KMS-11 (cell line): ENCODE measurements at regions not wholly inside any gene's neighbourhood (a gene's known extent, or its start where the extent isn't known, plus 50 kb on each side); places are given as distances from the start of the nearest gene placed in this dataset.

Experiments
- H2AFZ ChIP-seq: fragments of 200-600 bp; sonication (generic); 2 replicates; pipeline ENCODE4 v1.6.1; 2016; ENCODE audit warnings: antibody characterized with exemption, mixed run types, low read depth
- H3K27ac ChIP-seq: fragments of 200-600 bp; sonication (generic); 2 replicates; pipeline ENCODE4 v1.6.1; 2016; ENCODE audit warnings: mild to moderate bottlenecking, mixed run types
- H3K27me3 ChIP-seq: fragments of 200-600 bp; sonication (generic); 2 replicates; pipeline ENCODE4 v1.6.1; 2017; ENCODE audit warnings: mild to moderate bottlenecking, low read depth, mixed run types, moderate library complexity; ENCODE audit not compliant: insufficient read depth
- H3K36me3 ChIP-seq: fragments of 200-600 bp; sonication (generic); 2 replicates; pipeline ENCODE4 v1.6.1; 2017; ENCODE audit warnings: mild to moderate bottlenecking, mixed run types; ENCODE audit not compliant: insufficient read depth
- H3K4me1 ChIP-seq: fragments of 200-600 bp; sonication (generic); 2 replicates; pipeline ENCODE4 v1.6.1; 2016; ENCODE audit warnings: mild to moderate bottlenecking, low read depth, mixed run types; ENCODE audit not compliant: poor library complexity, severe bottlenecking
- H3K4me2 ChIP-seq: fragments of 200-600 bp; sonication (generic); 2 replicates; pipeline ENCODE4 v1.7.0; 2016; ENCODE audit warnings: mild to moderate bottlenecking, mixed run types
- H3K4me3 ChIP-seq: fragments of 200-600 bp; sonication (generic); IDR thresholded peaks from 2 replicates; pipeline ENCODE4 v1.6.1; 2017; ENCODE audit warnings: low read depth, low read length, mixed read lengths; ENCODE audit not compliant: insufficient read depth
- H3K79me2 ChIP-seq: fragments of 200-600 bp; sonication (generic); 2 replicates; pipeline ENCODE4 v1.6.1; 2016; ENCODE audit warnings: low read depth, mixed run types; ENCODE audit not compliant: insufficient read depth
- H3K9ac ChIP-seq: fragments of 200-600 bp; sonication (generic); 2 replicates; pipeline ENCODE4 v1.6.1; 2016; ENCODE audit warnings: mild to moderate bottlenecking, mixed run types
- H4K20me1 ChIP-seq: fragments of 200-600 bp; sonication (generic); 2 replicates; pipeline ENCODE4 v1.6.1; 2016; ENCODE audit warnings: mild to moderate bottlenecking, mixed run types; ENCODE audit not compliant: insufficient read depth
- CTCF ChIP-seq: fragments of 200-600 bp; sonication (generic); conservative IDR thresholded peaks from 2 replicates; pipeline ENCODE4 v1.6.1; 2017; ENCODE audit warnings: low read depth, mild to moderate bottlenecking, antibody characterized with exemption, low read length, moderate library complexity, mixed read lengths

GRCh38 chr4:144820011-144820727 is 174.2 kb downstream of the HHIP start:
- no peak overlapping the region for H2AFZ ChIP-seq
- no peaks in the 10 kb centered on the region for H3K79me2 ChIP-seq
- no peak for TF ChIP-seq CTCF
- H3K4me3 ChIP-seq, result no peak overlapping the region
- H3K27ac ChIP-seq, result no peak overlapping the region
- no peak overlapping the region for H3K9ac ChIP-seq
- H3K4me2 ChIP-seq, result no peak overlapping the region
- H3K27me3 ChIP-seq, result no peaks in the 10 kb centered on the region
- H4K20me1 ChIP-seq, result no peaks in the 10 kb centered on the region
- H3K4me1 ChIP-seq, result no peaks in the 10 kb centered on the region
- no peaks in the 10 kb centered on the region for H3K36me3 ChIP-seq

DNA sequence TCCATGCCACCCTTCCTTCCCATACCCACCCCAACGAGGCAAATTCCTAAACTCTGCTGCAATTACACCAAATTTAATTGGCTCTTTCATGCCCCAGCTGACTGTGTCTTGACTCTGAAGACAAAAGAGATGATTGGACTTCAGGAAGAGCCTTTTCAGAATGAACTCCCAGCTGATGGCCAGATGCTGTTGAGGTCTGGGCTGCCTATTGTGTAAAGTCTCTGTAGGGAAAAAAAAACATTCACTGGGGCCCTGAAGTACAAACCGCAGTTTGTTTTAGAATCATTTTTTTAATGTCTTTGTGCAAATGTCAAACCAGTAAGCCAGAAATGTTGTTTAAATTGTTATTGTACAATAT is 174.8 kb downstream of the HHIP start:
- TF ChIP-seq CTCF, result no peak
- H3K4me2 ChIP-seq, result no peak overlapping the region
- H3K4me1 ChIP-seq, result no peaks in the 10 kb centered on the region

GRCh38 chr4:144831971-144832370 is 186.0 kb downstream of the HHIP start:
- Histone ChIP-seq H3K4me3 (no peak overlapping the region), H2AFZ (no peak overlapping the region), H3K27me3 (no peaks in the 10 kb centered on the region), H4K20me1 (no peaks in the 10 kb centered on the region), H3K79me2 (no peaks in the 10 kb centered on the region), H3K4me1 (no peaks in the 10 kb centered on the region), H3K27ac (no peak overlapping the region), H3K4me2 (no peak overlapping the region), H3K9ac (no peak overlapping the region), H3K36me3 (no peaks in the 10 kb centered on the region)
- TF ChIP-seq CTCF, result no peak

More for the DNA sequence above, 174.8 kb downstream of the HHIP start:
- Histone ChIP-seq H2AFZ (no peak overlapping the region), H4K20me1 (no peaks in the 10 kb centered on the region), H3K4me3 (no peak overlapping the region), H3K79me2 (no peaks in the 10 kb centered on the region), H3K9ac (no peak overlapping the region), H3K27ac (no peak overlapping the region), H3K27me3 (no peaks in the 10 kb centered on the region), H3K36me3 (no peaks in the 10 kb centered on the region)

DNA sequence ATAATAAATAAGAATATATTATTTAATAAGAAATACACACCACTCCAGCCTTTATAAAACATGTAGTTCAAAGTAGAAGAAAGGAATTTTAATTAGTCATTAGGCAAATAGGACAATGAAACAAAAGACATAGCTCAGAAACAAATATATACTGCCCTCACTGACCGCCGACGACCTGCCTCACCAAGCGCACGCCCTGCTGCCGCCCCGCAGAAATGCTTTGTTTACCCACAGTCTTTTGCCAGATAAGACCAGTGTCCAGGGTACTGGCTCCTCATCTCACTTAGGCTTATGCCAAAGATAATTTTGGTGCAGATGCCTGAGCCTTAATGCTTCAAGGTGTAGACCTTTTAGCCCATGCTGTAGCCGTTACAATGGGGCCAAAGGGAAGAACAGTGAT is 199.5 kb downstream of the HHIP start:
- Histone ChIP-seq H3K4me1 (no peaks in the 10 kb centered on the region), H2AFZ (no peak overlapping the region), H3K36me3 (no peaks in the 10 kb centered on the region), H3K9ac (no peak overlapping the region), H3K27ac (no peak overlapping the region), H3K27me3 (no peaks in the 10 kb centered on the region), H4K20me1 (no peaks in the 10 kb centered on the region), H3K4me3 (no peak overlapping the region), H3K79me2 (no peaks in the 10 kb centered on the region), H3K4me2 (no peak overlapping the region)
- no peak for TF ChIP-seq CTCF
